ENCODE measurements at regions not wholly inside any gene's neighbourhood (a gene's known extent, or its start where the extent isn't known, plus 50 kb on each side); places are given as distances from the start of the nearest gene placed in this dataset.
A peak's percentile ranks its signal among the peaks of the same experiment; 100 is the strongest.
"Not testable (repeated sequence)": the region's sequence is repeated elsewhere in the genome, so short reads cannot be mapped to it uniquely, and the experiment has no call there.

DNA sequence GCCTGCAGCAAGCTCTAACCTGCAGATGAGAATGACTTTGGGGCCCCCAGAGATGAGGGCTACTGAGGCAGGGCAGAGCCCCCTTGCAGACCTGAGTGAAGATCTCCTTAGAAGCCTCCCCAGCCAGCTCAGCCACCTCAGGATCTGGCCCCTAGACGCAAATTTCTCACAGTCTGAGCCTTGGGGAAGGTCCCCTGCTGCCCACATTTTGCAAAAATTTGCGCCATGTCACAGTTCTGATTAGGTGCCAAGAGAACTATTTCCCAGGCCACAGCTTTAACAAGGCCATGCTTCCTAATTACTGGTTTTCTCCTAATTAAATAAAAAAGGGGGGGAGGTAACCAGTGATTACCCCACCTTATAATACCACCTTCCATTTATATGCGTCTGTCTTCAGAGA lies 81.0 kb upstream of the HES1 start:
- H3K27me3 ChIP-seq: peaks cover 0 to 82% (median 0%) of the 10 kb centered on the region in 11 experiments; a peak in 4 of 22 replicates
- TF ChIP-seq Cebpa-rat (IDR thresholded peaks at IDR 0.05): no peak

DNA sequence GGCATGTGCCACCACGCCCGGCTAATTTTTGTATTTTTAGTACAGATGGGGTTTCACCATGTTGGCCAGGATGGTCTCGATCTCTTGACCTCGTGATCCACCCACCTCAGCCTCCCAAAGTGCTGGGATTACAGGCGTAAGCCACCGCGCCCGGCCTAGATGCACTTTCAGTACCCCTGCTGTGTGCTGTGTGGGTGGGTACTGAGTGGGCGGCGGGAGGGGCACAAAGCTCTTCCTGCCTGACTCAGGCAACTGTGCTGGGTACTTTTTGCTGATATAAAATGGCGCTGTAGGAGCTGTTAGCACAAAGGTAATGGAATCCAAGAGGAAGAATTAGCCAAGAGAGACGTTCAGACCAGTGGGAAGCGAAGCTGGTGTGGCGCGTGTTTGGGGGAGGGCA lies 79.6 kb upstream of the HES1 start:
- Histone ChIP-seq H3K27me3 (peaks cover 0 to 74% (median 0%) of the 10 kb centered on the region in 11 experiments; a peak in 4 of 22 replicates), H3K9me3 (replicated peaks in 1 of 11) (peaks cover 5 to 16% (median 12%) of the 10 kb centered on the region in 11 experiments), H3K4me2 (peak overlapping the region in 10 of 11 experiments; percentile 38 to 83 (median 72); a peak in 16 of 22 replicates), H3K4me1 (peaks cover 18 to 35% (median 22%) of the 10 kb centered on the region in 10 experiments)
- H3K27ac ChIP-seq, H3K4me3 ChIP-seq, H3K9ac ChIP-seq, H3K36me3 ChIP-seq, H4K20me1 ChIP-seq: not testable (repeated sequence)

More for the DNA sequence above, 81.0 kb upstream of the HES1 start:
- H3K9ac ChIP-seq: no peak overlapping the region
- peaks cover 18 to 35% (median 22%) of the 10 kb centered on the region in 10 experiments for H3K4me1 ChIP-seq
- H4K20me1 ChIP-seq: no peaks in the 10 kb centered on the region
- no peak overlapping the region for H3K4me3 ChIP-seq
- H3K9me3 ChIP-seq (replicated peaks in 1 of 11): peaks cover 19 to 29% (median 25%) of the 10 kb centered on the region in 11 experiments
- peaks cover 0 to 5% (median 0%) of the 10 kb centered on the region in 11 experiments; a peak in 2 of 22 replicates for H3K36me3 ChIP-seq
- H3K4me2 ChIP-seq: no peak overlapping the region; a peak in 1 of 22 replicates
- no peak overlapping the region for H3K27ac ChIP-seq

DNA sequence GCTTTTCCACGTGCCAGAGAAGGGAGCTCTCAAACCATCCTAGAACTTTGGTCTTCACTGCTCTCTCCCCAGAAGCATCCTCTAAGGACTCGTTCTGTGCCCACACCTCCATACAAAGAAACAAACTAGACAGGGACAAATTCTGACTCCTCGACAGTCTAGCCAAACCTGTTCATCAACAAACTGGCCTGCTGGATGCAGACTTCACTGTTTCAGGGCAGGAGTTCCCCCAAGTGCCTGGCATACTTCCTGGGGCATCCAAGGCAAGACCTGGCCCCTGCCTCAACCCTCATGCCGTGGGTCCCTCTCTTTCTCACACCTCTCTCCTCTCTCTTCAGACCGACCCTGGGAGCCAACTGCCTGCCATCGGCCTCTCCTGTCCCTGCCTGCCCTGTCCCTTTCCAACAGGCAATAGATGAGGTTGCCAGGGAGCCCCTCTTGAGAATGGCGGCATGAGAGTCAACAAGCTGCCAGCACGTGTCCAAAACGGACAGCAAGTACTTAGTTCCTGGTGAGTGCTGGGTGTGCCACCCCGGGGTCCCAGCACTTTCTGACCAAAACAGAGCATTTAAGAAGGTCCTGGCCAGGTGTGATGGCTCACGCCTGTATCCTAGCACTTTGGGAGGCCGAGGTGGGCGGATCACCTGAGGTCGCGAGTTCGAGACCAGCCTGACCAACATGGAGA lies 79.1 kb upstream of the HES1 start:
- peak overlapping the region; percentile 38 to 83 (median 67); a peak in 20 of 22 replicates for H3K4me2 ChIP-seq
- no peak overlapping the region for H3K4me3 ChIP-seq
- TF ChIP-seq Cebpa-rat (IDR thresholded peaks at IDR 0.05): no peak
- H3K27me3 ChIP-seq: peaks cover 0 to 68% (median 0%) of the 10 kb centered on the region in 11 experiments; a peak in 4 of 22 replicates
- H4K20me1 ChIP-seq: no peaks in the 10 kb centered on the region
- H3K9ac ChIP-seq: no peak overlapping the region
- H3K4me1 ChIP-seq: peaks cover 18 to 30% (median 22%) of the 10 kb centered on the region in 10 experiments
- H3K27ac ChIP-seq: no peak overlapping the region
- H3K36me3 ChIP-seq: no peaks in the 10 kb centered on the region
- H3K9me3 ChIP-seq (replicated peaks in 1 of 11): peaks cover 0 to 10% (median 6%) of the 10 kb centered on the region in 11 experiments; a peak in 18 of 22 replicates

DNA sequence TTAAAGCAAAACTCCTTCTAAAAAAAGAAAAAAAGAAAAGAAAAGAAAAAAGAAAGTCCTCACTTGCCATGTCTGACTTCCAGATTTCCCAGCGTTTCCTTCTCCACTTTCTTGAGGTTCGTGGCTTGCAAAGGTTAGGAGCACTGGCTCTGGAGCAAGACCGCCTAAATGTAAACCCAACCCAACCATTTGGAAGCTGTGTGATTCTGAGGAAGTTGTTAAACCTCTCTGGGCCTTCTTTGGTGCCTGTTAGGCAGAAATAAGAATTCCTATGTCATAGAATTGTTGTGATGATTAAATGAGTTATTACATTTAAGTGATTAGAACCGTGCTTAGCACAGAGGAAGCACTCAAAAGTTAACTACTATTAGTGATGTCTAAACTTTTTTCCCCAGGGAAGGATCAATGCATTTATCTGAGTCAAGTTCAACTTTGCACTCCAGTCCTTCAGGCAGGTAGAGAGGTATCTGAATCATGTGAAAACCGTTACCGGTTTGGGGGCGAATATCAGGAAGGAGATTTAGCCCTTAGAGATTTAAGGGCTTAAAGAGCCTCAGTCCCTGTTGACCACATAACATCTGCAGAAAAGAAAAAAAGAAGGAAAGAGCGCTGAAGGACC lies 78.3 kb upstream of the HES1 start:
- Histone ChIP-seq H3K4me3 (peak overlapping the region in 5 of 10 experiments; percentile 21 to 44 (median 36); a peak in 6 of 20 replicates), H3K4me1 (peaks cover 14 to 26% (median 21%) of the 10 kb centered on the region in 10 experiments), H4K20me1 (no peaks in the 10 kb centered on the region), H3K9me3 (replicated peaks in 1 of 11) (0 out of 22 replicates have a peak, but pooled peaks cover 0 to 2% (median 0%) of the 10 kb centered on the region in 11 experiments), H3K9ac (peak overlapping the region in 6 of 11 experiments; percentile 15 to 57 (median 38); a peak in 6 of 22 replicates), H3K36me3 (no peaks in the 10 kb centered on the region), H3K4me2 (peak overlapping the region; percentile 58 to 83 (median 73)), H3K27me3 (peaks cover 0 to 60% (median 0%) of the 10 kb centered on the region in 11 experiments; a peak in 4 of 22 replicates), H3K27ac (peak overlapping the region in 2 of 11 experiments; percentile 17 to 48; a peak in 2 of 22 replicates)
- no peak for TF ChIP-seq Cebpa-rat (IDR thresholded peaks at IDR 0.05)

DNA sequence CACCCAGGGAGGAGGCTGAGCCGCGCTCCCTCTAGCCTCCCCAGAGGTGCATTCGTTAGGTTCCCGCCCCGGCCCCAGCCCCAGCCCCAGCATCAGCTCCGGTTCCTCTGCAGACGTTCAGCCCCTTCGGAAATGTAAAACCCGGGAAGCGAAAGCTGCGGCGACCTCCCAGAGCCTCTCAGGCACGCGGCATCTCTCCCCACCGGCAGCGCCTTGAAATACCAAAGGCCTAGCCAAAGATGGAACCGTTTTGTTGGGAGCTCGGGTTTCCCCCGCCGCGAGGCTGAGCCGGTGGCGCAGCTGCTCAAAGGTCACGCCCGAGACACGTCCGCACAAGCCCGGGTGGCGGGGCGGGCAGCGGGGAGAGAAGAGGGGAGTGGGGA lies 77.8 kb upstream of the HES1 start:
- H3K4me2 ChIP-seq: peak overlapping the region; percentile 58 to 83 (median 73)
- no peaks in the 10 kb centered on the region for H3K36me3 ChIP-seq
- H3K27me3 ChIP-seq: peaks cover 0 to 60% (median 0%) of the 10 kb centered on the region in 11 experiments; a peak in 4 of 22 replicates
- TF ChIP-seq Cebpa-rat (IDR thresholded peaks at IDR 0.05): no peak
- H3K9me3 ChIP-seq (replicated peaks in 1 of 11): no peaks in the 10 kb centered on the region
- peak overlapping the region in 6 of 10 experiments; percentile 21 to 44 (median 36); a peak in 6 of 20 replicates for H3K4me3 ChIP-seq
- no peaks in the 10 kb centered on the region for H4K20me1 ChIP-seq
- peak overlapping the region in 2 of 11 experiments; percentile 17 to 48; a peak in 3 of 22 replicates for H3K27ac ChIP-seq
- peak overlapping the region in 6 of 11 experiments; percentile 15 to 57 (median 38); a peak in 7 of 22 replicates for H3K9ac ChIP-seq
- H3K4me1 ChIP-seq: peaks cover 14 to 26% (median 21%) of the 10 kb centered on the region in 10 experiments

DNA sequence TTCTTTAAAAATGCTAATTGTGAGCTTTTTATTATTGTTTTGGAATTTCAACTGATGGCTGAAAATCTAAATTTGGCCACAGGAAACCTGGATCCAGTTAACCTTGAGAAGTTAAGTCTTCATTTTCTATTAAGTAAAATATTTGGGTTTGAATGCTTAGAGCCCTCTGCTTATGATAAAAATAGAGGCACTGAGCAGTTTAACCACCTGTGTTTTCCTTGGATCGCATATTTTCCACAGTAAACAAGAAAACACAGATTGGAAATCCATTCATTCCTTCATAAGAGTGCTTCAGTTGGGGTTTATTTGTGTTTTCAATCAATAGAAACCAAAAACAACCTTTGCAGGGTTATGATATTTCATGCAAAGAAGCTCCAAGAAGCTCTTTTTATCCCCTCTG lies 77.2 kb upstream of the HES1 start:
- Histone ChIP-seq H3K4me2 (peak overlapping the region in 9 of 11 experiments; percentile 36 to 83 (median 62); a peak in 15 of 22 replicates), H3K27ac (no peak overlapping the region), H3K27me3 (peaks cover 0 to 62% (median 0%) of the 10 kb centered on the region in 11 experiments; a peak in 4 of 22 replicates), H3K9ac (no peak overlapping the region), H3K4me1 (peaks cover 14 to 26% (median 21%) of the 10 kb centered on the region in 10 experiments), H3K36me3 (no peaks in the 10 kb centered on the region), H3K4me3 (no peak overlapping the region), H4K20me1 (no peaks in the 10 kb centered on the region), H3K9me3 (replicated peaks in 1 of 11) (no peaks in the 10 kb centered on the region)
- no peak for TF ChIP-seq Cebpa-rat (IDR thresholded peaks at IDR 0.05)

DNA sequence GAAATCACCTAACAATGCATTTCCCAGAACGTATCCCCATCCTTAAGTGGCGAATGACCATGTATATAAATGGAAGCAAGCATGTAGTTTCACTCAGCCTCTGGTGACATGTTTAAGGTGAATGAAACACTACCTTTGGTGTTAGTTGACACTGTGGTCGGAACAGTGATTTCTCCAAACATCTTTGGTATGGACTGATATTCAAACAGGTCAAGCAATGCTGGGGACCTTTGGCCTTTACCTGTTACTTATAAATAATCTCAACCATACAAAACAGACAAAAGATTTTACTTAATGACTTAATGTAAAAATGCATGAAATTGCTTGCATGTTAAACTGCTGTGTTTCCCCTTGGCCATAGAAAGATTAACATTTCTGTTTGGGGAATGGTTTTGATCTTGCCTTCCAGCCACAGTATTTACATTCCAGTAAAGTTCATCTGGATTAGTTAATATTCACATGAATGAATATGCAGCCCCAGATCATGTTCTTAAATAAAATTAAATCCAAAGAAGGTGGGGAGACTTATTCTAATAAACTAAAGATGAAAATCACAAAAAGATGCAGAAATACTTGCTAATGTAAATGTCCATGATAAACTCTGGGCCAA lies 74.4 kb upstream of the HES1 start:
- H4K20me1 ChIP-seq: no peaks in the 10 kb centered on the region
- peaks cover 14 to 34% (median 28%) of the 10 kb centered on the region in 10 experiments for H3K4me1 ChIP-seq
- no peak overlapping the region for H3K4me3 ChIP-seq
- H3K27me3 ChIP-seq: peaks cover 0 to 39% (median 0%) of the 10 kb centered on the region in 11 experiments; a peak in 4 of 22 replicates
- no peak overlapping the region for H3K9ac ChIP-seq
- TF ChIP-seq Cebpa-rat (IDR thresholded peaks at IDR 0.05): no peak
- no peak overlapping the region for H3K27ac ChIP-seq
- H3K9me3 ChIP-seq (replicated peaks in 1 of 11): peaks cover 0 to 5% (median 0%) of the 10 kb centered on the region in 11 experiments; a peak in 7 of 22 replicates
- H3K4me2 ChIP-seq: no peak overlapping the region
- no peaks in the 10 kb centered on the region for H3K36me3 ChIP-seq

DNA sequence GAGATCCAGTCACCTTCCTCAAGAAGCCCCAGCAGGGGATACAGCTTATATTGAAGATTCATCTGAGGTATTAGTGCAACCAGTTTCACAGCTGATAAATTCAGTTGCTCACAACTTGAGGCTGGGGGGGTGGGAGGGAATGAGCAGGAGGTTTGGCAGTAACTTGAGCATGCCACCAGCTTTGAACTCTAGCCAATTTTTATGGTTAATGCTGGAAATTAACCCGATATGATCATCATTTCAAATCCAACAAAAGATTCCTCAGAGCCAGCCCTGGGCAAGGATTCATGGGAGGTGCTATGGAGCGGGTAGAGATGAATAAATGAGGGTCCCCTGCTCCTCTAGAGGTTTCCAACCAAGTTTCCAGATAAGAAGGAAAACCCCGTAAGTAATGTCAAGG lies 73.1 kb upstream of the HES1 start:
- no peak for TF ChIP-seq Cebpa-rat (IDR thresholded peaks at IDR 0.05)
- no peaks in the 10 kb centered on the region for H3K36me3 ChIP-seq

More for the DNA sequence above, 73.1 kb upstream of the HES1 start:
- H3K27ac ChIP-seq: no peak overlapping the region
- H3K4me3 ChIP-seq: no peak overlapping the region
- H3K27me3 ChIP-seq: peaks cover 0 to 31% (median 0%) of the 10 kb centered on the region in 11 experiments; a peak in 4 of 22 replicates
- peaks cover 7 to 17% (median 9%) of the 10 kb centered on the region in 11 experiments; a peak in 19 of 22 replicates for H3K9me3 ChIP-seq (replicated peaks in 1 of 11)
- H3K4me2 ChIP-seq: no peak overlapping the region
- no peak overlapping the region for H3K9ac ChIP-seq
- peaks cover 9 to 21% (median 15%) of the 10 kb centered on the region in 10 experiments for H3K4me1 ChIP-seq
- no peaks in the 10 kb centered on the region for H4K20me1 ChIP-seq

All from BLaER1 treated with 17β-estradiol and CSF1 and Interleukin-3, amounts not matched to agents 10 nM and 100 nM (cell line).